ENCODE measurements at regions not wholly inside any gene's neighbourhood (a gene's known extent, or its start where the extent isn't known, plus 50 kb on each side); places are given as distances from the start of the nearest gene placed in this dataset.

DNA sequence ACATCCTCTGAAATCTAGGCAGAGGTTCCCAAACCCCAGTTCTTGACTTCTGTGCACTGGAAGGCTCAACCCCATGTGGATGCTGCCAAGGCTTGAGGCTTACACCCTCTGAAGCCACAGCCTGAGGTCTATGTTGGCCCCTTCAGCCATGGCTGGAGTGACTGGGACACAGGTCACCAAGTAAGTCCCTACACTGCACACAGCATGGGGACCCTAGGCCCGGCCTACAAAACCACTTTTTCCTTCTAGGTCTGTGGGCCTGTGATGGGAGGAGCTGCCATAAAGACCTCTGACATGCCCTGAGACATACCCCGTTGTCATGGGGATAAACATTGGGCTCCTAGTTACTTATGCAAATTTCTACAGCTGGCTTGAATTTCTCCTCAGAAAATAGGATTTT lies 418.8 kb upstream of the CCNH start:
- no peak for TF ChIP-seq POLR2AphosphoS5 (IDR thresholded peaks at IDR 0.05)
- TF ChIP-seq, protein P1, sequence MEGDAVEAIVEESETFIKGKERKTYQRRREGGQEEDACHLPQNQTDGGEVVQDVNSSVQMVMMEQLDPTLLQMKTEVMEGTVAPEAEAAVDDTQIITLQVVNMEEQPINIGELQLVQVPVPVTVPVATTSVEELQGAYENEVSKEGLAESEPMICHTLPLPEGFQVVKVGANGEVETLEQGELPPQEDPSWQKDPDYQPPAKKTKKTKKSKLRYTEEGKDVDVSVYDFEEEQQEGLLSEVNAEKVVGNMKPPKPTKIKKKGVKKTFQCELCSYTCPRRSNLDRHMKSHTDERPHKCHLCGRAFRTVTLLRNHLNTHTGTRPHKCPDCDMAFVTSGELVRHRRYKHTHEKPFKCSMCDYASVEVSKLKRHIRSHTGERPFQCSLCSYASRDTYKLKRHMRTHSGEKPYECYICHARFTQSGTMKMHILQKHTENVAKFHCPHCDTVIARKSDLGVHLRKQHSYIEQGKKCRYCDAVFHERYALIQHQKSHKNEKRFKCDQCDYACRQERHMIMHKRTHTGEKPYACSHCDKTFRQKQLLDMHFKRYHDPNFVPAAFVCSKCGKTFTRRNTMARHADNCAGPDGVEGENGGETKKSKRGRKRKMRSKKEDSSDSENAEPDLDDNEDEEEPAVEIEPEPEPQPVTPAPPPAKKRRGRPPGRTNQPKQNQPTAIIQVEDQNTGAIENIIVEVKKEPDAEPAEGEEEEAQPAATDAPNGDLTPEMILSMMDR (IDR thresholded peaks at IDR 0.05), result no peak

Measured in sigmoid colon (tissue), 4 donors.